HepG2 (cell line): ENCODE measurements at regions not wholly inside any gene's neighbourhood (a gene's known extent, or its start where the extent isn't known, plus 50 kb on each side); places are given as distances from the start of the nearest gene placed in this dataset.

Experiments used
- ATAC-seq: fragments of 200-7000 bp; cut with Tn5 transposase; 3 replicates; pipeline ENCODE4 v1.9.1; 2020; ENCODE audit warnings: mild to moderate bottlenecking, moderate library complexity
- BruUV-seq: library from RNA; stranded (reverse); fragments of 400-500 nt; replicated peaks from 2 replicates; lab custom pipeline; 2021; lab: Mats Ljungman, UMichigan
- CTCF ChIA-PET: fragments of 300-600 bp; formaldehyde crosslinking; extraction: SDS; loops from one replicate; lab custom pipeline; 2021; ENCODE audit warnings: low total read pairs, inconsistent platforms, low intra/inter-chr PET ratio; lab: Yijun Ruan, JAX
- POLR2A ChIA-PET: fragments of 350-600 bp; sonication (Branson Sonifier 250); formaldehyde crosslinking; loops from one replicate; lab custom pipeline; 2020; ENCODE audit warnings: antibody characterized with exemption, inconsistent platforms; lab: Yijun Ruan, JAX
- DNase-seq: peaks from one replicate; pipeline ENCODE4 v3.0.0-alpha.2; 2015; ENCODE audit warnings: low spot score
- FAIRE-seq: peaks from 3 replicates; lab custom pipeline; 2011; peaks lifted over from hg19 to GRCh38; lab: Jason Lieb, UNC
- H2AFZ ChIP-seq: one replicate; pipeline ENCODE4 v1.6.1; 2011; ENCODE audit warnings: low read length, inconsistent platforms
- H3K27ac ChIP-seq: fragments of 300-600 bp; 3 replicates; pipeline ENCODE4 v1.8.0; 2011; ENCODE audit warnings: mixed run types, mild to moderate bottlenecking, mixed read lengths, low read length, inconsistent platforms; ENCODE audit not compliant: insufficient read depth; ENCODE audit errors: extremely low read length
- H3K27me3 ChIP-seq, 2 experiments: fragments of 200-600 bp in 1 of 2; 2 replicates in 1 of 2; 3 replicates in 1 of 2; pipeline versions ENCODE4 v1.6.0 to v1.8.0; 2011; ENCODE audit warnings: low read length in 2 of 2, mild to moderate bottlenecking in 2 of 2, moderate library complexity in 2 of 2, inconsistent platforms in 1 of 2; ENCODE audit not compliant: insufficient read depth in 2 of 2, control insufficient read depth in 1 of 2
- H3K36me3 ChIP-seq, 2 experiments: fragments of 200-600 bp in 1 of 2; replicated peaks in 1 of 2; 2 replicates in 1 of 2; 3 replicates in 1 of 2; pipeline versions ENCODE4 v1.5.1 to v1.8.0; 2011; ENCODE audit warnings: low read length in 2 of 2, inconsistent platforms in 1 of 2; ENCODE audit not compliant: insufficient read depth in 2 of 2, control insufficient read depth in 1 of 2
- H3K4me1 ChIP-seq: 2 replicates; pipeline ENCODE4 v1.5.1; 2012; ENCODE audit warnings: low read length, inconsistent platforms; ENCODE audit not compliant: insufficient read depth
- H3K4me2 ChIP-seq: 2 replicates; pipeline ENCODE4 v1.6.0; 2011; ENCODE audit warnings: low read depth, low read length, inconsistent platforms
- H3K4me3 ChIP-seq, 3 experiments: fragments of 200-600 bp in 1 of 3; sonication (generic), shearing (Covaris generic) in 1 of 3; replicated peaks in 1 of 3; 2 replicates each; pipeline ENCODE4 v1.5.1; 2011 to 2016; ENCODE audit warnings: low read length in 3 of 3, inconsistent platforms in 2 of 3, low read depth in 2 of 3, mild to moderate bottlenecking in 2 of 3, control low read depth in 1 of 3, mixed read lengths in 1 of 3; ENCODE audit not compliant: insufficient read depth in 1 of 3
- H3K79me2 ChIP-seq: one replicate; pipeline ENCODE4 v1.6.1; 2011; ENCODE audit warnings: low read length, inconsistent platforms; ENCODE audit not compliant: insufficient read depth
- H3K9ac ChIP-seq: 2 replicates; pipeline ENCODE4 v1.6.0; 2011; ENCODE audit warnings: mild to moderate bottlenecking, low read depth, low read length, inconsistent platforms; ENCODE audit not compliant: insufficient read depth
- H3K9me3 ChIP-seq: 2 replicates; pipeline ENCODE4 v1.5.1; 2012; ENCODE audit warnings: mild to moderate bottlenecking, low read length
- H4K20me1 ChIP-seq: 2 replicates; pipeline ENCODE4 v1.6.0; 2011; ENCODE audit warnings: inconsistent platforms, mild to moderate bottlenecking, low read length, moderate library complexity; ENCODE audit not compliant: insufficient read depth
- ATF7-NPFF ChIP-seq: sonication (generic); formaldehyde crosslinking; IDR thresholded peaks from 2 replicates; pipeline ENCODE4 v1.8.1; 2023; ENCODE audit warnings: mild to moderate bottlenecking, low read depth, missing genetic modification reagents, moderate library complexity
- DNMT3B ChIP-seq: conservative IDR thresholded peaks from 2 replicates; pipeline ENCODE4 v1.6.1; 2016; ENCODE audit warnings: missing biosample characterization, control low read depth
- MAFK ChIP-seq, 2 experiments: IDR thresholded peaks in 1 of 2; conservative IDR thresholded peaks in 1 of 2; 2 replicates each; pipeline ENCODE4 v1.6.1; 2011; ENCODE audit warnings: improper control_type of control experiment in 2 of 2, low read length in 2 of 2
- MIER2 ChIP-seq: IDR thresholded peaks from 2 replicates; pipeline ENCODE4 v1.6.1; 2016; ENCODE audit warnings: missing biosample characterization, missing genetic modification reagents
- RFX5 ChIP-seq: IDR thresholded peaks from 2 replicates; pipeline ENCODE4 v1.6.1; 2011; ENCODE audit warnings: low read depth, low read length, improper control_type of control experiment
- XRCC5 ChIP-seq: fragments of 200-400 bp; formaldehyde crosslinking; optimal IDR thresholded peaks from 2 replicates; pipeline ENCODE3; 2017; ENCODE audit warnings: mild to moderate bottlenecking, low read length
- ZNF124 ChIP-seq: sonication (generic); formaldehyde crosslinking; IDR thresholded peaks from 2 replicates; pipeline ENCODE4 v1.4.0; 2020; ENCODE audit warnings: missing genetic modification reagents
- ZNF180 ChIP-seq: sonication (generic); formaldehyde crosslinking; IDR thresholded peaks from 2 replicates; pipeline ENCODE4 v1.4.0; 2020; ENCODE audit warnings: low read depth, missing genetic modification reagents, borderline replicate concordance
- ZNF232 ChIP-seq: sonication (generic); formaldehyde crosslinking; IDR thresholded peaks from 2 replicates; pipeline ENCODE4 v1.4.0; 2020; ENCODE audit warnings: missing genetic modification reagents, borderline replicate concordance
- ZNF317 ChIP-seq: sonication (generic); formaldehyde crosslinking; IDR thresholded peaks from 2 replicates; pipeline ENCODE4 v1.5.0; 2020; ENCODE audit warnings: mild to moderate bottlenecking, missing genetic modification reagents
- ZNF337 ChIP-seq: sonication (generic); formaldehyde crosslinking; IDR thresholded peaks from 2 replicates; pipeline ENCODE4 v1.5.1; 2020; ENCODE audit warnings: missing genetic modification reagents, low read depth, mild to moderate bottlenecking, borderline replicate concordance
- ZNF768 ChIP-seq: sonication (generic); formaldehyde crosslinking; IDR thresholded peaks from 2 replicates; pipeline ENCODE4 v1.4.0; 2020; ENCODE audit warnings: missing genetic modification reagents
- WGBS: methylation state at CpG from one replicate; pipeline ENCODE4 v1.1.6; 2017; ENCODE audit warnings: low lambda C conversion rate; 5-methylcytosine and 5-hydroxymethylcytosine counted together
- in situ Hi-C: cut with HindIII; loops from 2 replicates; pipeline ENCODE4 v1.10.0; 2017; ENCODE audit warnings: low pct_unique_long_range_greater_than_20kb; ENCODE audit not compliant: extremely low pct_ligation_motif_present
- intact Hi-C: fragments of 100-400 bp; cut with micrococcal nuclease; formaldehyde crosslinking; loops from one replicate; pipeline ENCODE4 v1.10.0; 2022; ENCODE audit not compliant: unreplicated experiment
- TF ChIP-seq, protein P1 (sequence below): sonication (generic); formaldehyde crosslinking; IDR thresholded peaks from 2 replicates; pipeline ENCODE4 v1.4.0; 2020; ENCODE audit warnings: missing genetic modification reagents, borderline replicate concordance
- TF ChIP-seq, protein P2 (sequence below): IDR thresholded peaks from 2 replicates; pipeline ENCODE4 v1.6.1; 2016; ENCODE audit warnings: low read depth, borderline replicate concordance
- TF ChIP-seq, protein P3 (sequence below): sonication (generic); formaldehyde crosslinking; IDR thresholded peaks from 2 replicates; pipeline ENCODE4 v1.4.0; 2020; ENCODE audit warnings: low read depth, mild to moderate bottlenecking, missing genetic modification reagents
- TF ChIP-seq, protein P4 (sequence below): sonication (generic); formaldehyde crosslinking; conservative IDR thresholded peaks from 2 replicates; pipeline ENCODE4 v1.8.0; 2022; ENCODE audit warnings: mild to moderate bottlenecking, moderate library complexity, missing genetic modification reagents

DNA sequence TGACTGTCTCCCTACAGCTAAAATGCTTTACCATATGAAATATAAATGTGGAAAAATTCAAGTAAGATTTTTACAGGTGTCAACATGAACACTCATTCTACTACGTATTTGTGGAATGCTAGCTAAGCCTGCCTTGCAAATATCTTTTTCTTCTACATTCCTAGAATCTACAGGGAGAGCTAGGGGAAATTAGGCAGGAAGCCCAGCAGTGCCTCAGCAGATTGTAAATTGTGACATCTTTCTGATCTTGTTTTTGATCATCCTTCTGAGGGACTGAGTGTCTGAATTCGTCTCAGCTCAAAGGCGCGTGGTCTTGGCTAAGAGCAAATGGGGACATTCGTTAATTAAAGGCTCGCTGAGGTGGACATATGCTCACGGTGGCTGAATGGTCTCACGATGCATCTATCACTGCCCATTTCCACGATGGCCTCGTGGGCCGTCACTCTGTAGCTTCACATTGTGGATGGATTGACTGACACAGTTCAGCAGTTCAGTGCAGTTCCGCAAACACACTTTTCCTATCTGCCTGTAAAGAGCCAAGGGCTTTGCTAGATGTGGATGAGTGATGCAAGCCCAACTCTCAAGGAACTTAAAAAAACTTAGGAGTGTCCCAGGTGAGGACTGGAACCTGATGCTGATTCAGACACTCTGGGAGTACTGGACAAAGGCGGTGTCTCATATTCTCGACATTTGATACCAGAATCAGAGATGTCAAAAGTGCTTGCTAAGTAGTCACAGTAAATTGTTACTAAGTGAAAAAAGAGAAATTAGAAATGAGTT is 562.5 kb downstream of the EFNB2 start (continued):
- TF ChIP-seq, protein P1, sequence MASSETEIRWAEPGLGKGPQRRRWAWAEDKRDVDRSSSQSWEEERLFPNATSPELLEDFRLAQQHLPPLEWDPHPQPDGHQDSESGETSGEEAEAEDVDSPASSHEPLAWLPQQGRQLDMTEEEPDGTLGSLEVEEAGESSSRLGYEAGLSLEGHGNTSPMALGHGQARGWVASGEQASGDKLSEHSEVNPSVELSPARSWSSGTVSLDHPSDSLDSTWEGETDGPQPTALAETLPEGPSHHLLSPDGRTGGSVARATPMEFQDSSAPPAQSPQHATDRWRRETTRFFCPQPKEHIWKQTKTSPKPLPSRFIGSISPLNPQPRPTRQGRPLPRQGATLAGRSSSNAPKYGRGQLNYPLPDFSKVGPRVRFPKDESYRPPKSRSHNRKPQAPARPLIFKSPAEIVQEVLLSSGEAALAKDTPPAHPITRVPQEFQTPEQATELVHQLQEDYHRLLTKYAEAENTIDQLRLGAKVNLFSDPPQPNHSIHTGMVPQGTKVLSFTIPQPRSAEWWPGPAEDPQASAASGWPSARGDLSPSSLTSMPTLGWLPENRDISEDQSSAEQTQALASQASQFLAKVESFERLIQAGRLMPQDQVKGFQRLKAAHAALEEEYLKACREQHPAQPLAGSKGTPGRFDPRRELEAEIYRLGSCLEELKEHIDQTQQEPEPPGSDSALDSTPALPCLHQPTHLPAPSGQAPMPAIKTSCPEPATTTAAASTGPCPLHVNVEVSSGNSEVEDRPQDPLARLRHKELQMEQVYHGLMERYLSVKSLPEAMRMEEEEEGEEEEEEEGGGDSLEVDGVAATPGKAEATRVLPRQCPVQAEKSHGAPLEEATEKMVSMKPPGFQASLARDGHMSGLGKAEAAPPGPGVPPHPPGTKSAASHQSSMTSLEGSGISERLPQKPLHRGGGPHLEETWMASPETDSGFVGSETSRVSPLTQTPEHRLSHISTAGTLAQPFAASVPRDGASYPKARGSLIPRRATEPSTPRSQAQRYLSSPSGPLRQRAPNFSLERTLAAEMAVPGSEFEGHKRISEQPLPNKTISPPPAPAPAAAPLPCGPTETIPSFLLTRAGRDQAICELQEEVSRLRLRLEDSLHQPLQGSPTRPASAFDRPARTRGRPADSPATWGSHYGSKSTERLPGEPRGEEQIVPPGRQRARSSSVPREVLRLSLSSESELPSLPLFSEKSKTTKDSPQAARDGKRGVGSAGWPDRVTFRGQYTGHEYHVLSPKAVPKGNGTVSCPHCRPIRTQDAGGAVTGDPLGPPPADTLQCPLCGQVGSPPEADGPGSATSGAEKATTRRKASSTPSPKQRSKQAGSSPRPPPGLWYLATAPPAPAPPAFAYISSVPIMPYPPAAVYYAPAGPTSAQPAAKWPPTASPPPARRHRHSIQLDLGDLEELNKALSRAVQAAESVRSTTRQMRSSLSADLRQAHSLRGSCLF: no peak
- no peak for TF ChIP-seq XRCC5
- TF ChIP-seq, all 625 proteins: peak for 0

DNA sequence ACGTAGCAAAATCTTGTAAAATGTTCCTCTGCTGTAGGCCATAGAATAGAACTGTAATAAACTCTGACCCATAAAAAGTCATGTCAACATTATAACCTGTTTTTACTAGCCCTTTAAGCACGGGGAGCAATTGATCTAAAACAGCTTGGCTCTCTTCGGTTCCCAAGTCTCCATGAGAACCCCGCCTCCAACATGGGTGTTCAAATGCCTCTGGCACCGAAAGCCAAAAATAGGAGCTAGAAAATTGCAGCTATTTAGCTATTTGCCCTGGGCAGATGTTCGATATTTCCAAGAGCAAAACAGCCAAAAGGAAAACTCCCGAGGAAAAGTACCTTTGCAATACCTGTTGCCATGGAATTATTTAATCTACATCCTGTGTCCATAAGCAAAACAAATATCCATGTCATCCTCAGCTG is 563.1 kb downstream of the EFNB2 start:
- intact Hi-C loops: no loop called here
- POLR2A ChIA-PET: no interaction called here
- TF ChIP-seq, protein P2, sequence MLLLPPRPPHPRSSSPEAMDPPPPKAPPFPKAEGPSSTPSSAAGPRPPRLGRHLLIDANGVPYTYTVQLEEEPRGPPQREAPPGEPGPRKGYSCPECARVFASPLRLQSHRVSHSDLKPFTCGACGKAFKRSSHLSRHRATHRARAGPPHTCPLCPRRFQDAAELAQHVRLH (CRISPR knock-in tag): no peak
- no peak for TF ChIP-seq ZNF232 (CRISPR knock-in tag)
- no peak for TF ChIP-seq ZNF180 (CRISPR knock-in tag)
- TF ChIP-seq, protein P3, sequence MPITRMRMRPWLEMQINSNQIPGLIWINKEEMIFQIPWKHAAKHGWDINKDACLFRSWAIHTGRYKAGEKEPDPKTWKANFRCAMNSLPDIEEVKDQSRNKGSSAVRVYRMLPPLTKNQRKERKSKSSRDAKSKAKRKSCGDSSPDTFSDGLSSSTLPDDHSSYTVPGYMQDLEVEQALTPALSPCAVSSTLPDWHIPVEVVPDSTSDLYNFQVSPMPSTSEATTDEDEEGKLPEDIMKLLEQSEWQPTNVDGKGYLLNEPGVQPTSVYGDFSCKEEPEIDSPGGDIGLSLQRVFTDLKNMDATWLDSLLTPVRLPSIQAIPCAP (CRISPR knock-in tag): no peak
- TF ChIP-seq ZNF337 (CRISPR knock-in tag): no peak
- TF ChIP-seq, protein P4, sequence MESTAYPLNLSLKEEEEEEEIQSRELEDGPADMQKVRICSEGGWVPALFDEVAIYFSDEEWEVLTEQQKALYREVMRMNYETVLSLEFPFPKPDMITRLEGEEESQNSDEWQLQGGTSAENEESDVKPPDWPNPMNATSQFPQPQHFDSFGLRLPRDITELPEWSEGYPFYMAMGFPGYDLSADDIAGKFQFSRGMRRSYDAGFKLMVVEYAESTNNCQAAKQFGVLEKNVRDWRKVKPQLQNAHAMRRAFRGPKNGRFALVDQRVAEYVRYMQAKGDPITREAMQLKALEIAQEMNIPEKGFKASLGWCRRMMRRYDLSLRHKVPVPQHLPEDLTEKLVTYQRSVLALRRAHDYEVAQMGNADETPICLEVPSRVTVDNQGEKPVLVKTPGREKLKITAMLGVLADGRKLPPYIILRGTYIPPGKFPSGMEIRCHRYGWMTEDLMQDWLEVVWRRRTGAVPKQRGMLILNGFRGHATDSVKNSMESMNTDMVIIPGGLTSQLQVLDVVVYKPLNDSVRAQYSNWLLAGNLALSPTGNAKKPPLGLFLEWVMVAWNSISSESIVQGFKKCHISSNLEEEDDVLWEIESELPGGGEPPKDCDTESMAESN (CRISPR knock-in tag): no peak
- TF ChIP-seq ATF7-NPFF (CRISPR knock-in tag): no peak
- no peak for TF ChIP-seq ZNF124
- no peak for TF ChIP-seq RFX5
- TF ChIP-seq MAFK (conservative IDR thresholded peaks at IDR 0.05 in 1 of 2, IDR thresholded peaks at IDR 0.05 in 1 of 2; ENCODE audit: low read length in 2 of 2): no peak
- no peak for TF ChIP-seq MIER2
- TF ChIP-seq ZNF768 (CRISPR knock-in tag): no peak
- no peak for TF ChIP-seq DNMT3B
- no peak for TF ChIP-seq ZNF317 (CRISPR knock-in tag)

More for the DNA sequence above, 563.1 kb downstream of the EFNB2 start:
- no peak overlapping the region for H2AFZ ChIP-seq
- no peak overlapping the region for H3K4me2 ChIP-seq
- CTCF ChIA-PET: no interaction called here
- no peak overlapping the region for H3K9ac ChIP-seq
- 10% methylated on average over 7 of the region's 7 CpGs for WGBS
- no peaks in the 10 kb centered on the region for H3K4me1 ChIP-seq
- ATAC-seq (no peak), FAIRE-seq (no peak), DNase-seq (no peak)
- H4K20me1 ChIP-seq: no peaks in the 10 kb centered on the region
- H3K36me3 ChIP-seq: no peaks in the 10 kb centered on the region
- no peaks in the 10 kb centered on the region; a peak in 1 of 5 replicates for H3K27me3 ChIP-seq
- H3K9me3 ChIP-seq: peaks cover 6% of the 10 kb centered on the region
- no peaks in the 10 kb centered on the region for H3K79me2 ChIP-seq
- H3K27ac ChIP-seq: no peak overlapping the region
- no peak overlapping the region for H3K4me3 ChIP-seq
- in situ Hi-C loops: no loop called here
- no TSS peak for BruUV-seq
